WTC11 (cell line): ENCODE measurements at regions not wholly inside any gene's neighbourhood (a gene's known extent, or its start where the extent isn't known, plus 50 kb on each side); places are given as distances from the start of the nearest gene placed in this dataset.

Source experiments
- ATAC-seq: fragments of 200-7000 bp; cut with Tn5 transposase; 2 replicates; pipeline ENCODE4 v1.10.0; 2021; ENCODE audit warnings: mild to moderate bottlenecking, moderate library complexity
- CTCF ChIA-PET: fragments of 300-600 bp; sonication (Branson Sonifier 250); formaldehyde crosslinking; loops from one replicate; lab custom pipeline; 2021; ENCODE audit warnings: antibody characterized with exemption; lab: Charles Lee
- POLR2A ChIA-PET: fragments of 350-600 bp; sonication (Branson Sonifier 250); formaldehyde crosslinking; loops from one replicate; lab custom pipeline; 2021; ENCODE audit warnings: antibody characterized with exemption; lab: Charles Lee
- DNase-seq: peaks from one replicate; pipeline ENCODE4 v3.0.0; 2021; ENCODE audit warnings: low spot score
- H3K27ac Mint-ChIP-seq: 2 replicates; pipeline ENCODE4 v1.8.0; 2021; ENCODE audit warnings: mixed read lengths
- H3K27me3 Mint-ChIP-seq: 2 replicates; pipeline ENCODE4 v1.8.0; 2021; ENCODE audit warnings: low read depth, mild to moderate bottlenecking, moderate library complexity, mixed read lengths
- H3K36me3 Mint-ChIP-seq: 2 replicates; pipeline ENCODE4 v1.8.0; 2021; ENCODE audit warnings: mixed read lengths
- H3K4me1 Mint-ChIP-seq: 2 replicates; pipeline ENCODE4 v1.8.0; 2022; ENCODE audit warnings: mixed read lengths
- H3K4me3 Mint-ChIP-seq: 2 replicates; pipeline ENCODE4 v1.8.0; 2021; ENCODE audit warnings: mild to moderate bottlenecking, moderate library complexity, mixed read lengths
- H3K9me3 Mint-ChIP-seq: 2 replicates; pipeline ENCODE4 v1.8.0; 2021; ENCODE audit warnings: mixed read lengths
- E2F4 ChIP-seq: sonication (generic); formaldehyde crosslinking; IDR thresholded peaks from 2 replicates; pipeline ENCODE4 v1.8.1; 2022; ENCODE audit warnings: low read depth, mild to moderate bottlenecking, moderate library complexity, missing genetic modification reagents, borderline replicate concordance
- ELF4 ChIP-seq: sonication (generic); formaldehyde crosslinking; IDR thresholded peaks from 2 replicates; pipeline ENCODE4 v1.8.1; 2022; ENCODE audit warnings: low read depth, mild to moderate bottlenecking, moderate library complexity, missing genetic modification reagents
- ESRRA ChIP-seq: sonication (generic); formaldehyde crosslinking; IDR thresholded peaks from 2 replicates; pipeline ENCODE4 v1.8.1; 2022; ENCODE audit warnings: mild to moderate bottlenecking, missing genetic modification reagents, borderline replicate concordance
- ETV6 ChIP-seq: sonication (generic); formaldehyde crosslinking; IDR thresholded peaks from 2 replicates; pipeline ENCODE4 v1.8.1; 2022; ENCODE audit warnings: mild to moderate bottlenecking, missing genetic modification reagents
- GTF2I ChIP-seq: fragments of 250-450 bp; sonication (Bioruptor Pico); conservative IDR thresholded peaks from 2 replicates; pipeline ENCODE4 v1.4.0; 2021; ENCODE audit warnings: mild to moderate bottlenecking
- IRF2 ChIP-seq: sonication (generic); formaldehyde crosslinking; IDR thresholded peaks from 2 replicates; pipeline ENCODE4 v1.8.0; 2022; ENCODE audit warnings: low read depth, missing genetic modification reagents, borderline replicate concordance
- MLX ChIP-seq: sonication (generic); formaldehyde crosslinking; IDR thresholded peaks from 2 replicates; pipeline ENCODE4 v1.8.1; 2023; ENCODE audit warnings: mild to moderate bottlenecking, missing genetic modification reagents, moderate library complexity
- MYBL2 ChIP-seq: sonication (generic); formaldehyde crosslinking; IDR thresholded peaks from 2 replicates; pipeline ENCODE4 v1.8.1; 2023; ENCODE audit warnings: mild to moderate bottlenecking, moderate library complexity, missing genetic modification reagents
- OVOL2 ChIP-seq: fragments of 250-450 bp; sonication (Bioruptor Pico); IDR thresholded peaks from 2 replicates; pipeline ENCODE4 v1.9.0; 2021; ENCODE audit warnings: mild to moderate bottlenecking, borderline replicate concordance
- SOX15 ChIP-seq: fragments of 250-450 bp; sonication (Bioruptor Pico); IDR thresholded peaks from 2 replicates; pipeline ENCODE4 v1.9.0; 2021; ENCODE audit warnings: mild to moderate bottlenecking
- SP1 ChIP-seq: sonication (generic); formaldehyde crosslinking; conservative IDR thresholded peaks from 2 replicates; pipeline ENCODE4 v1.8.1; 2022; ENCODE audit warnings: missing genetic modification reagents
- TCF7 ChIP-seq: sonication (generic); formaldehyde crosslinking; IDR thresholded peaks from 2 replicates; pipeline ENCODE4 v1.8.0; 2022; ENCODE audit warnings: mild to moderate bottlenecking, low read depth, missing genetic modification reagents, moderate library complexity
- USF1 ChIP-seq: sonication (generic); formaldehyde crosslinking; IDR thresholded peaks from 2 replicates; pipeline ENCODE4 v1.8.0; 2022; ENCODE audit warnings: mild to moderate bottlenecking, missing genetic modification reagents
- ZNF416 ChIP-seq: fragments of 250-450 bp; sonication (Bioruptor Pico); IDR thresholded peaks from 2 replicates; pipeline ENCODE4 v1.9.0; 2021; ENCODE audit warnings: mild to moderate bottlenecking, inconsistent platforms
- ZNF423 ChIP-seq: fragments of 250-450 bp; sonication (Bioruptor Pico); IDR thresholded peaks from 2 replicates; pipeline ENCODE4 v2.1.2; 2022; ENCODE audit warnings: mild to moderate bottlenecking, moderate library complexity
- ZNF512 ChIP-seq: sonication (generic); formaldehyde crosslinking; IDR thresholded peaks from 2 replicates; pipeline ENCODE4 v1.8.1; 2022; ENCODE audit warnings: missing genetic modification reagents, borderline replicate concordance
- TF ChIP-seq, protein P1 (sequence below): sonication (generic); formaldehyde crosslinking; IDR thresholded peaks from 2 replicates; pipeline ENCODE4 v1.8.0; 2023; ENCODE audit warnings: mild to moderate bottlenecking, missing genetic modification reagents
- TF ChIP-seq, protein P2 (sequence below): sonication (generic); formaldehyde crosslinking; IDR thresholded peaks from 2 replicates; pipeline ENCODE4 v1.8.1; 2023; ENCODE audit warnings: mild to moderate bottlenecking, moderate library complexity, missing genetic modification reagents
- TF ChIP-seq, protein P3 (sequence below): fragments of 250-450 bp; sonication (Bioruptor Pico); conservative IDR thresholded peaks from 2 replicates; pipeline ENCODE4 v1.9.0; 2021; ENCODE audit warnings: mild to moderate bottlenecking

DNA sequence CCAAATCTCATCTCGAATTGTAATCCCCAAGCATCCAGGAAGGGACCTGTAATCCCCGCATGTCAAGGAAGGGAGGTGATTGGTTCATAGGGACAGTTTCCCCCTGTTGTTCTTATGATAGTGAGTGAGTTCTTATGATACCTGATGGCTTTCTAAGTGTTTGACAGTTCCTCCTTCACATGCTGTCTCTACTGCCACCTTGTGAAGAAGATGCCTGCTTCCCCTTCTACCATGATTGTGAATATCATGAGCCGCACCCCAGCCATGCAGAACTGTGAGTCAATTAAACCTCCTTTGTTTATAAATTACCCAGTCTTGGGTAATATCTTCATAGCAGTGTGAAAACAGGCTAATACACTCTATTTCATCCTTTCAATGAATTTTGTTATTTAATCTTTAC, 446.7 kb downstream of the RNF144A start:
- TF ChIP-seq E2F4: no peak
- no peak for TF ChIP-seq SOX15 (CRISPR knock-in tag)
- TF ChIP-seq TCF7 (CRISPR knock-in tag): no peak
- no peak for TF ChIP-seq ELF4 (CRISPR knock-in tag)
- TF ChIP-seq MYBL2 (CRISPR knock-in tag): no peak
- TF ChIP-seq, protein P1, sequence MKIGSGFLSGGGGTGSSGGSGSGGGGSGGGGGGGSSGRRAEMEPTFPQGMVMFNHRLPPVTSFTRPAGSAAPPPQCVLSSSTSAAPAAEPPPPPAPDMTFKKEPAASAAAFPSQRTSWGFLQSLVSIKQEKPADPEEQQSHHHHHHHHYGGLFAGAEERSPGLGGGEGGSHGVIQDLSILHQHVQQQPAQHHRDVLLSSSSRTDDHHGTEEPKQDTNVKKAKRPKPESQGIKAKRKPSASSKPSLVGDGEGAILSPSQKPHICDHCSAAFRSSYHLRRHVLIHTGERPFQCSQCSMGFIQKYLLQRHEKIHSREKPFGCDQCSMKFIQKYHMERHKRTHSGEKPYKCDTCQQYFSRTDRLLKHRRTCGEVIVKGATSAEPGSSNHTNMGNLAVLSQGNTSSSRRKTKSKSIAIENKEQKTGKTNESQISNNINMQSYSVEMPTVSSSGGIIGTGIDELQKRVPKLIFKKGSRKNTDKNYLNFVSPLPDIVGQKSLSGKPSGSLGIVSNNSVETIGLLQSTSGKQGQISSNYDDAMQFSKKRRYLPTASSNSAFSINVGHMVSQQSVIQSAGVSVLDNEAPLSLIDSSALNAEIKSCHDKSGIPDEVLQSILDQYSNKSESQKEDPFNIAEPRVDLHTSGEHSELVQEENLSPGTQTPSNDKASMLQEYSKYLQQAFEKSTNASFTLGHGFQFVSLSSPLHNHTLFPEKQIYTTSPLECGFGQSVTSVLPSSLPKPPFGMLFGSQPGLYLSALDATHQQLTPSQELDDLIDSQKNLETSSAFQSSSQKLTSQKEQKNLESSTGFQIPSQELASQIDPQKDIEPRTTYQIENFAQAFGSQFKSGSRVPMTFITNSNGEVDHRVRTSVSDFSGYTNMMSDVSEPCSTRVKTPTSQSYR: no peak
- peaks cover 1% of the 10 kb centered on the region; the same call in 1 of the 2 replicates for H3K27me3 Mint-ChIP-seq
- ATAC-seq: no peak; the same call in 1 of the 2 replicates
- H3K9me3 Mint-ChIP-seq: peaks cover 9% of the 10 kb centered on the region
- ChIA-PET POLR2A (no interaction called here), CTCF (no interaction called here)
- peaks cover 5% of the 10 kb centered on the region for H3K36me3 Mint-ChIP-seq
- no peak overlapping the region for H3K27ac Mint-ChIP-seq
- H3K4me1 Mint-ChIP-seq: no peaks in the 10 kb centered on the region; the same call in none of the 2 replicates
- no peak overlapping the region for H3K4me3 Mint-ChIP-seq
- no peak for DNase-seq

GRCh38 chr2:7368211-7368610, 451.0 kb downstream of the RNF144A start:
- Mint-ChIP-seq H3K4me3 (no peak overlapping the region), H3K4me1 (no peaks in the 10 kb centered on the region), H3K36me3 (peaks cover 10% of the 10 kb centered on the region), H3K27ac (no peak overlapping the region), H3K27me3 (peaks cover 5% of the 10 kb centered on the region; the same call in 1 of the 2 replicates), H3K9me3 (peaks cover 23% of the 10 kb centered on the region)
- 0 out of 2 replicates have a peak, but pooled peaks have one; percentile 4 for TF ChIP-seq GTF2I (CRISPR knock-in tag)
- TF ChIP-seq, protein P2, sequence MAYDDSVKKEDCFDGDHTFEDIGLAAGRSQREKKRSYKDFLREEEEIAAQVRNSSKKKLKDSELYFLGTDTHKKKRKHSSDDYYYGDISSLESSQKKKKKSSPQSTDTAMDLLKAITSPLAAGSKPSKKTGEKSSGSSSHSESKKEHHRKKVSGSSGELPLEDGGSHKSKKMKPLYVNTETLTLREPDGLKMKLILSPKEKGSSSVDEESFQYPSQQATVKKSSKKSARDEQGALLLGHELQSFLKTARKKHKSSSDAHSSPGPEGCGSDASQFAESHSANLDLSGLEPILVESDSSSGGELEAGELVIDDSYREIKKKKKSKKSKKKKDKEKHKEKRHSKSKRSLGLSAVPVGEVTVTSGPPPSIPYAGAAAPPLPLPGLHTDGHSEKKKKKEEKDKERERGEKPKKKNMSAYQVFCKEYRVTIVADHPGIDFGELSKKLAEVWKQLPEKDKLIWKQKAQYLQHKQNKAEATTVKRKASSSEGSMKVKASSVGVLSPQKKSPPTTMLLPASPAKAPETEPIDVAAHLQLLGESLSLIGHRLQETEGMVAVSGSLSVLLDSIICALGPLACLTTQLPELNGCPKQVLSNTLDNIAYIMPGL (CRISPR knock-in tag): no peak
- no peak for DNase-seq
- ChIA-PET POLR2A (no interaction called here), CTCF (no interaction called here)
- ATAC-seq: no peak

GRCh38 chr2:7373156-7373555, 455.9 kb downstream of the RNF144A start:
- Mint-ChIP-seq H3K9me3 (peaks cover 21% of the 10 kb centered on the region), H3K27me3 (peaks cover 5% of the 10 kb centered on the region; the same call in 1 of the 2 replicates), H3K4me3 (no peak overlapping the region), H3K27ac (no peak overlapping the region), H3K36me3 (peaks cover 9% of the 10 kb centered on the region), H3K4me1 (no peaks in the 10 kb centered on the region)
- ATAC-seq (no peak), DNase-seq (no peak)
- CTCF ChIA-PET: no interaction called here
- POLR2A ChIA-PET: no interaction called here
- TF ChIP-seq USF1 (CRISPR knock-in tag): no peak
- TF ChIP-seq ETV6 (CRISPR knock-in tag): no peak
- TF ChIP-seq TCF7 (CRISPR knock-in tag): no peak
- TF ChIP-seq, protein P3, sequence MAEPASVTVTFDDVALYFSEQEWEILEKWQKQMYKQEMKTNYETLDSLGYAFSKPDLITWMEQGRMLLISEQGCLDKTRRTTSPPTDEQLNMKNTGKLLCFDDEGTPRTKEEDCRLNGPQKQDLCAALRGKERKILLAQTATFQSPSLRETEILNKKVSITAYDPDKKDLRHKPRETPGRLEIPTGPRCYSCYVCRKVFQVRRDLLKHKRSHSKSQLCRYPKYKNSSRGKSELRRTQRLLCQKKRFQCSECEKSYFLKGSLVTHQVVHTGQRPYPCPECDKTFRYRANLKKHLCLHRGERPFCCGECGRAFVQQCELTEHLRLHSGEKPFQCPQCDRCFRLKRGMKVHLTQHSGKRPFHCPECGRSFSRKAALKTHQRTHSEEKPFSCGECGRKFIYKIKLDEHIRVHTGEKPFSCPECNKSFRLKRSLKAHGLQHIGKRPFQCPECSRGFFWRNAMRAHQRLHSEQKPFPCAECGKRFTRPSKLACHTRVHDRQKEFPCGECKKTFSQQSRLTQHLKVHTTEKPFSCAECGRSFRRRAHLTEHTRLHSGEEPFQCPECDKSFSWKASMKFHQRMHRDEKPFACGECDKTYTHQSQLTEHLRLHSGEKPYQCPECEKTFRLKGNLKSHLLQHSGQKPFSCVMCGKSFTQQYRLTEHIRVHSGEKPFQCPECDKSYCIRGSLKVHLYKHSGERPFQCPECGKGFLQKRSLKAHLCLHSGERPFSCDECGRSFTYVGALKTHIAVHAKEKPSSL: no peak
- TF ChIP-seq MLX: no peak
- TF ChIP-seq ZNF512 (CRISPR knock-in tag): no peak
- no peak for TF ChIP-seq ZNF416 (CRISPR knock-in tag)
- TF ChIP-seq IRF2 (CRISPR knock-in tag): no peak
- TF ChIP-seq SP1 (CRISPR knock-in tag): no peak
- no peak for TF ChIP-seq ESRRA (CRISPR knock-in tag)
- no peak for TF ChIP-seq ZNF423
- TF ChIP-seq OVOL2 (CRISPR knock-in tag): no peak
